HG03045 (cell line): ENCODE measurements at regions not wholly inside any gene's neighbourhood (a gene's known extent, or its start where the extent isn't known, plus 50 kb on each side); places are given as distances from the start of the nearest gene placed in this dataset.

Source experiments
- ATAC-seq: cut with Tn5 transposase; IDR thresholded peaks from one replicate; pipeline ENCODE4 v1.9.1; 2021; ENCODE audit warnings: mild to moderate bottlenecking, moderate library complexity; ENCODE audit not compliant: unreplicated experiment

DNA sequence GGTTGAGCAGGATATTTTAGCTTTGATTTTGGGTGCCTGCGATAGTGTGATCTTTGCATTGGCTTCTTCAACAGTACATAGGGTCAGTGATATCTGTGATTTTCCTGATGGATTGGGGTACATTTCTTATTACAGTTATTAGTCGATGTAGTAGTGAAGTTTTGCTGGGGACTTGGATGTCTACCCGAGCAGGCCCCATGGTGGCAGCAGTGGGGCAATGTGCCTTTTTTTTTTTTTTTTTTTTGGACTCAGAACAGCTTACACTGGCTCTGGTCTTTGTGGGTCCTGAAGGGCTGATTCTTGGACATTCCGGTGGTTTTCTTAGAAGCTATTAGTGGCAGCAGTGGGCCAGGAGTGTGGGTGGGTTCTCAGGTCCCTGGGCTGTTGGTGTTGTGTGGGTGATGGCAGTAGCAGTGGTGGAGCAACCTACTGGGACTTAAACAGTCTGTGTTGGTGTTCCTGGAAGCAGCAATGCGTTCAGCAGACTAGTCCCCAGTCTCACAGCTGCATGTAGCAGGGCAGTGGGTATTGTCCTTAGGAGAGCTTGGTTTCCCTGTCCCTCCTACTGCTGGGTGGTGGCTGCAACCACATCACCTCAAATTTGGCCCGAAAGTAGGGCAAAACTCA lies 53.7 kb upstream of the SLC4A10 start:
- no peak for ATAC-seq

DNA sequence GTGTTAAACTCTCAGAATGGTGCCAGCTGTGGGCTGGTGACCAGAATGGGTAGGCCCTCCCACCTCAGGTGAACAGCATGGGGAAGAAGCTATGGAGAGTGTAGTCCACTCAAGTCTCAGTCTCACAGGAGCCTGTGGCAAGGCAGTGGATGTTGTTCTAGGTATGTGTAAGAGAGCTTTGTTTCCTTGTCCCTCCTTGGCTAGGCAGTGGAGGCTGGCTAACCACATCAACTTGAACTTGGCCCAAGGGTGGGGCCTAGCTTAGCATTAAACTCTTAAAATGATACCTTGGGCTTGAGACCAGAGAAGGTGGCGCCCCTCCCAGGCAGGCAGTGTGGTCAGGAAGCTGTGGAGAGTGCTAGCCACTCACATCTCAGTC lies 53.2 kb upstream of the SLC4A10 start:
- ATAC-seq = no peak
